Cardiac muscle cell (in vitro differentiated cells and primary cell): ENCODE measurements at regions not wholly inside any gene's neighbourhood (a gene's known extent, or its start where the extent isn't known, plus 50 kb on each side); places are given as distances from the start of the nearest gene placed in this dataset.

Source experiments
- DNase-seq, 2 donors: peaks; one replicate each; pipeline versions ENCODE4 v3.0.0 to v3.0.0-alpha.2; 2010 to 2017; ENCODE audit warnings: low read depth in 1 of 2, low spot score in 1 of 2
- H3K27ac ChIP-seq: fragments of 200-600 bp; sonication (generic); 2 replicates; pipeline ENCODE4 v1.5.1; 2016
- H3K27me3 ChIP-seq: fragments of 200-600 bp; sonication (generic); 2 replicates; pipeline ENCODE4 v1.6.0; 2016; ENCODE audit warnings: control low read depth
- H3K36me3 ChIP-seq: fragments of 200-600 bp; sonication (generic); 2 replicates; pipeline ENCODE4 v1.5.1; 2016; ENCODE audit warnings: control low read depth
- H3K4me1 ChIP-seq: fragments of 200-600 bp; sonication (generic); 2 replicates; pipeline ENCODE4 v1.8.1; 2017; ENCODE audit warnings: low read depth, mild to moderate bottlenecking, mixed run types
- H3K4me3 ChIP-seq: fragments of 200-600 bp; sonication (generic); 2 replicates; pipeline ENCODE4 v1.5.1; 2016; ENCODE audit warnings: mild to moderate bottlenecking
- H3K9me3 ChIP-seq: fragments of 200-600 bp; sonication (generic); 2 replicates; pipeline ENCODE4 v1.5.1; 2017; ENCODE audit warnings: low read depth, mild to moderate bottlenecking, control low read depth
- CTCF ChIP-seq: IDR thresholded peaks from 2 replicates; pipeline ENCODE4 v1.5.1; 2012; ENCODE audit warnings: low read depth, mild to moderate bottlenecking, low read length

- H3K27me3 ChIP-seq, result no peaks in the 10 kb centered on the region
- H3K36me3 ChIP-seq, result no peaks in the 10 kb centered on the region
- no peaks in the 10 kb centered on the region for H3K9me3 ChIP-seq
- no peak overlapping the region for H3K27ac ChIP-seq
- peaks cover 9% of the 10 kb centered on the region for H3K4me1 ChIP-seq
- TF ChIP-seq CTCF, result no peak
- H3K4me3 ChIP-seq, result no peak overlapping the region
- peak in 1 of 2 donors; percentile 30 for DNase-seq
Measured at GRCh38 chr3:23079976-23080375, 123.2 kb upstream of the UBE2E2 start.

- H3K27me3 ChIP-seq, result no peaks in the 10 kb centered on the region
- H3K27ac ChIP-seq, result no peak overlapping the region
- no peak for TF ChIP-seq CTCF
- H3K4me1 ChIP-seq, result no peaks in the 10 kb centered on the region
- no peak overlapping the region for H3K4me3 ChIP-seq
- DNase-seq, result no peak
- no peaks in the 10 kb centered on the region for H3K36me3 ChIP-seq
- H3K9me3 ChIP-seq, result no peaks in the 10 kb centered on the region
Measured at GRCh38 chr3:23083701-23084100, 119.4 kb upstream of the UBE2E2 start.

- no peaks in the 10 kb centered on the region for H3K27me3 ChIP-seq
- TF ChIP-seq CTCF, result no peak
- H3K4me1 ChIP-seq, result no peaks in the 10 kb centered on the region
- no peak for DNase-seq
- H3K4me3 ChIP-seq, result no peak overlapping the region
- H3K36me3 ChIP-seq, result no peaks in the 10 kb centered on the region
- no peaks in the 10 kb centered on the region for H3K9me3 ChIP-seq
- H3K27ac ChIP-seq, result no peak overlapping the region
Measured at GRCh38 chr3:23084367-23084766, 118.8 kb upstream of the UBE2E2 start.

- no peak for TF ChIP-seq CTCF
- DNase-seq, result no peak
- no peaks in the 10 kb centered on the region for H3K27me3 ChIP-seq
Measured at GRCh38 chr3:23085261-23085660, 117.9 kb upstream of the UBE2E2 start.

GRCh38 chr3:23086331-23086730 is 116.8 kb upstream of the UBE2E2 start:
- Histone ChIP-seq H3K9me3 (no peaks in the 10 kb centered on the region), H3K27me3 (no peaks in the 10 kb centered on the region), H3K36me3 (no peaks in the 10 kb centered on the region), H3K4me3 (no peak overlapping the region), H3K4me1 (no peaks in the 10 kb centered on the region), H3K27ac (no peak overlapping the region)
- DNase-seq, result no peak
- no peak for TF ChIP-seq CTCF

More at GRCh38 chr3:23085261-23085660, 117.9 kb upstream of the UBE2E2 start:
- Histone ChIP-seq H3K27ac (no peak overlapping the region), H3K4me3 (no peak overlapping the region), H3K36me3 (no peaks in the 10 kb centered on the region), H3K4me1 (no peaks in the 10 kb centered on the region), H3K9me3 (no peaks in the 10 kb centered on the region)

GRCh38 chr3:23086831-23087230 is 116.3 kb upstream of the UBE2E2 start:
- TF ChIP-seq CTCF, result no peak
- DNase-seq, result no peak
- H3K27me3 ChIP-seq, result no peaks in the 10 kb centered on the region
- no peak overlapping the region for H3K4me3 ChIP-seq
- H3K9me3 ChIP-seq, result no peaks in the 10 kb centered on the region
- H3K27ac ChIP-seq, result no peak overlapping the region
- no peaks in the 10 kb centered on the region for H3K4me1 ChIP-seq
- no peaks in the 10 kb centered on the region for H3K36me3 ChIP-seq
